D341Med (cell line): ENCODE measurements at regions not wholly inside any gene's neighbourhood (a gene's known extent, or its start where the extent isn't known, plus 50 kb on each side); places are given as distances from the start of the nearest gene placed in this dataset.
"Not testable (repeated sequence)": the region's sequence is repeated elsewhere in the genome, so short reads cannot be mapped to it uniquely, and the experiment has no call there.

ENCODE experiments used
- DNase-seq: peaks from one replicate; pipeline ENCODE4 v3.0.0; 2012; ENCODE audit warnings: low spot score

- DNase-seq = no peak
Observed at GRCh38 chr6:92147246-92147645, 1272.1 kb downstream of the EPHA7 start.

GRCh38 chr6:92139601-92140000 lies 1279.8 kb downstream of the EPHA7 start:
- DNase-seq = no peak

- DNase-seq = no peak
Observed at GRCh38 chr6:92132957-92133356, 1286.4 kb downstream of the EPHA7 start.

- DNase-seq = no peak
Observed at GRCh38 chr6:92132457-92132856, 1286.9 kb downstream of the EPHA7 start.

- DNase-seq = no peak
Observed at GRCh38 chr6:92130944-92131343, 1288.4 kb downstream of the EPHA7 start.

GRCh38 chr6:92126983-92127382 lies 1292.4 kb downstream of the EPHA7 start:
- no peak for DNase-seq

- DNase-seq = no peak
Observed at GRCh38 chr6:92126088-92126487, 1293.3 kb downstream of the EPHA7 start.

- DNase-seq = no peak
Observed at GRCh38 chr6:92125681-92126080, 1293.7 kb downstream of the EPHA7 start.

- no peak for DNase-seq
Observed at GRCh38 chr6:92124200-92124651, 1295.1 kb downstream of the EPHA7 start.

GRCh38 chr6:92122746-92123145 lies 1296.6 kb downstream of the EPHA7 start:
- peak; percentile 34 for DNase-seq

GRCh38 chr6:92121228-92121627 lies 1298.1 kb downstream of the EPHA7 start:
- no peak for DNase-seq

- no peak for DNase-seq
Observed at GRCh38 chr6:92117800-92118199, 1301.6 kb downstream of the EPHA7 start.

GRCh38 chr6:92114797-92115196 lies 1304.6 kb downstream of the EPHA7 start:
- no peak for DNase-seq

- no peak for DNase-seq
Observed at GRCh38 chr6:92114091-92114675, 1305.2 kb downstream of the EPHA7 start.

GRCh38 chr6:92111386-92111785 lies 1308.0 kb downstream of the EPHA7 start:
- DNase-seq = no peak

GRCh38 chr6:92110403-92110802 lies 1309.0 kb downstream of the EPHA7 start:
- DNase-seq = no peak

GRCh38 chr6:92109956-92110355 lies 1309.4 kb downstream of the EPHA7 start:
- DNase-seq = no peak

GRCh38 chr6:92109256-92109655 lies 1310.1 kb downstream of the EPHA7 start:
- DNase-seq = no peak

- no peak for DNase-seq
Observed at GRCh38 chr6:92086750-92087149, 1332.6 kb downstream of the EPHA7 start.

GRCh38 chr6:92083914-92084313 lies 1335.4 kb downstream of the EPHA7 start:
- DNase-seq = not testable (repeated sequence)

GRCh38 chr6:92072387-92072786 lies 1347.0 kb downstream of the EPHA7 start:
- DNase-seq = no peak

- DNase-seq = no peak
Observed at GRCh38 chr6:92069781-92070180, 1349.6 kb downstream of the EPHA7 start.

- DNase-seq = no peak
Observed at GRCh38 chr6:92052513-92052912, 1366.8 kb downstream of the EPHA7 start.

- no peak for DNase-seq
Observed at GRCh38 chr6:92050216-92050615, 1369.1 kb downstream of the EPHA7 start.

- no peak for DNase-seq
Observed at GRCh38 chr6:92047860-92048259, 1371.5 kb downstream of the EPHA7 start.
